Common myeloid progenitor, CD34-positive (primary cell): ENCODE measurements at regions not wholly inside any gene's neighbourhood (a gene's known extent, or its start where the extent isn't known, plus 50 kb on each side); places are given as distances from the start of the nearest gene placed in this dataset.
"Not testable (repeated sequence)": the region's sequence is repeated elsewhere in the genome, so short reads cannot be mapped to it uniquely, and the experiment has no call there.

ENCODE experiments used
- CTCF ChIA-PET: fragments of 350-600 bp; sonication (Branson Sonifier 250); formaldehyde crosslinking; loops from one replicate; lab custom pipeline; 2021; ENCODE audit warnings: antibody characterized with exemption; lab: Charles Lee
- POLR2A ChIA-PET: fragments of 350-600 bp; sonication (Branson Sonifier 250); formaldehyde crosslinking; loops from one replicate; lab custom pipeline; 2021; ENCODE audit warnings: antibody characterized with exemption; lab: Charles Lee
- DNase-seq, 3 donors: peaks; one replicate each; pipeline versions ENCODE4 v3.0.0 to v3.0.0-alpha.2; 2013
- H3K27ac ChIP-seq, 2 experiments: 1 replicate in 1 of 2; 2 replicates in 1 of 2; pipeline ENCODE4 v1.7.0; 2013; ENCODE audit warnings: inconsistent platforms in 2 of 2, low read length in 2 of 2, mild to moderate bottlenecking in 2 of 2, low read depth in 1 of 2, moderate library complexity in 1 of 2; ENCODE audit not compliant: severe bottlenecking in 2 of 2, insufficient read depth in 1 of 2, poor library complexity in 1 of 2
- H3K27me3 ChIP-seq, 5 experiments: replicated peaks in 2 of 5; 1 replicate in 3 of 5; 2 replicates in 2 of 5; pipeline versions ENCODE4 v1.6.1 to v1.7.0; 2013; ENCODE audit warnings: low read length in 4 of 5, mild to moderate bottlenecking in 2 of 5, moderate library complexity in 2 of 5, inconsistent platforms in 1 of 5; ENCODE audit not compliant: insufficient read depth in 5 of 5, control insufficient read depth in 4 of 5
- H3K36me3 ChIP-seq, 4 experiments: 1 replicate in 2 of 4; 2 replicates in 2 of 4; pipeline versions ENCODE4 v1.6.1 to v1.7.0; 2013; ENCODE audit warnings: low read length in 3 of 4, control low read depth in 1 of 4, mild to moderate bottlenecking in 1 of 4; ENCODE audit not compliant: control insufficient read depth in 4 of 4, insufficient read depth in 4 of 4
- H3K4me1 ChIP-seq, 4 experiments: 1 replicate in 3 of 4; 2 replicates in 1 of 4; pipeline versions ENCODE4 v1.6.1 to v1.7.1; 2013; ENCODE audit warnings: low read length in 3 of 4, mild to moderate bottlenecking in 3 of 4, control low read depth in 1 of 4, inconsistent platforms in 1 of 4, moderate library complexity in 1 of 4; ENCODE audit not compliant: control insufficient read depth in 4 of 4, insufficient read depth in 4 of 4; ENCODE audit errors: control extremely low read depth in 1 of 4
- H3K4me3 ChIP-seq, 7 experiments: 1 replicate in 4 of 7; 2 replicates in 3 of 7; pipeline versions ENCODE4 v1.5.1 to v1.7.0; 2013; ENCODE audit warnings: mild to moderate bottlenecking in 7 of 7, low read length in 6 of 7, moderate library complexity in 6 of 7, inconsistent platforms in 2 of 7, low read depth in 2 of 7, control low read depth in 1 of 7; ENCODE audit not compliant: insufficient read depth in 4 of 7, control insufficient read depth in 1 of 7; ENCODE audit errors: extremely low read depth in 1 of 7
- H3K9me3 ChIP-seq, 5 experiments: 1 replicate in 4 of 5; 2 replicates in 1 of 5; pipeline versions ENCODE4 v1.6.1 to v1.7.1; 2013; ENCODE audit warnings: low read length in 4 of 5, mild to moderate bottlenecking in 2 of 5, inconsistent platforms in 1 of 5, low read depth in 1 of 5, moderate library complexity in 1 of 5; ENCODE audit not compliant: control insufficient read depth in 4 of 5, insufficient read depth in 2 of 5; ENCODE audit errors: control extremely low read depth in 1 of 5
- WGBS: methylation state at CpG from one replicate; pipeline ENCODE4 v1.1.5; 2013; ENCODE audit not compliant: insufficient coverage; 5-methylcytosine and 5-hydroxymethylcytosine counted together

DNA sequence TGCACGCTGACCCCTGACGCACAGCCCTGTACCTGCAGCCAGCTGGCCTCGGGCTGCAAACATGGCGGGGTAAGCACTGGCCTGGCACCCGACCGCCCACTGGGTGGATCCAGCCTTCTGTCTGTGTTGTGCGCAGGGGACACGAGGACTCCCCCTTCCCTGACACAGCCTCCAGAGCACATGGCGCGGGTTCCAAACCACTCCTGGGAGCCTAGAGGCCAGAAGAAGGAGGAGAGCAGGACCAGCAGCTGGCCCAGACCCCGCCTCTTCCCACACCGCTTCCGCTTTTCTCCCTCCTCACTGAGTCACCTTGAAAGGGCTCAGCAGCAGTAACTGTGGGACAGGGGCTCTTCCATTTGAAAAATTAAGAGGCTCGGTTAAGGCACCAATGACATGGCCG is 73.5 kb upstream of the DRD5 start:
- H3K4me3 ChIP-seq, H3K27me3 ChIP-seq, H3K27ac ChIP-seq, H3K9me3 ChIP-seq, H3K36me3 ChIP-seq, POLR2A ChIA-PET, DNase-seq, H3K4me1 ChIP-seq: not testable (repeated sequence)
- CTCF ChIA-PET: interaction anchor here (0.7 kb wide), 1 partner anchor 764 kb away, joined by 3 read pairs; no protein-coding TSS in a partner anchor
- 100% methylated on average over 5 of the region's 15 CpGs for WGBS

DNA sequence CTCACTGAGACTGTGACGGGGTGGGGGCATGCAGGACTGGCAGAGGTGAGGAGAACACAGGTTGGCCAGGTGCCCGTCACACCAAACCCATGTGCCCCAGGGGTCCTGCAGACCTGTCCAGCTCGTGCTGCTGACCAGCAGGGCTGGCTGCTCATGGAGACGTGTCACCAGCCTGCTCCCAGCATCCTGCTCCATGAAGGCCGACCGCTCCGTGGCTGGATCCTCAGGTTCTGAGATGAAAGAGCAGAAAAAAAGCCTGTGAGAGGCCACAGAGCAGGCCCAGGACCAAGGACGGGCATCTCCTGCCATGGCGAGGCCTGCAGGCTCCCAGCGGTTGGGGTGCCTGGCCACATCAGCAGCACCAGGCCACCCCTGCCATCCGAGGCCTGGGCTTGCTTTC is 71.7 kb upstream of the DRD5 start:
- Histone ChIP-seq H3K27me3 (no peaks in the 10 kb centered on the region), H3K4me1 (no peaks in the 10 kb centered on the region), H3K36me3 (no peaks in the 10 kb centered on the region), H3K27ac (no peak overlapping the region), H3K9me3 (no peaks in the 10 kb centered on the region), H3K4me3 (no peak overlapping the region)
- WGBS: 96% methylated on average over 9 of the region's 11 CpGs
- no peak for DNase-seq
- ChIA-PET POLR2A (no interaction called here), CTCF (no interaction called here)

DNA sequence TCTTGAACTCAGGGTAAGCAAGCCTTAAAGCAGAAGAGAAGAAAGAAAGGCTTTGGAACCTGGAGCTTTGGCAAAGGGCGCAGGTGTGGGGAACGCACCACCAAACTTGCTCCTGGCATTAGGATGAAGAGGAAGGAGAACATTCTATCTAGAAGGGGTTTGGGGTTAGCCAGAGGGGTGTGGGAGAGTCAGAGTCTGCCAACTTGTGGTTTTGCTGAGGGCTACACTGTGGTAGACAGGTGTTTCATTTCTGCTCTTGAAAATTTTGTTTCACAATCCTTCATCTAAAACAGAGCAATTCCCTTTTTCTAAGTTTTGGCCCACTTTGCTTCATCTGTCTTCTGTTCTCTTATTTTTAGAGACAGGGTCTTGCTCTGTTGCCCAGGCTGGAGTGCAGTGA is 66.2 kb upstream of the DRD5 start:
- H3K9me3 ChIP-seq, CTCF ChIA-PET, H3K36me3 ChIP-seq, H3K27ac ChIP-seq, H3K4me1 ChIP-seq, H3K4me3 ChIP-seq, DNase-seq, H3K27me3 ChIP-seq: not testable (repeated sequence)
- WGBS: 95% methylated on average over 2 of the region's 2 CpGs
- POLR2A ChIA-PET: interaction anchor here (0.6 kb wide), 1 partner anchor 679 kb away, joined by 3 read pairs; no protein-coding TSS in a partner anchor

DNA sequence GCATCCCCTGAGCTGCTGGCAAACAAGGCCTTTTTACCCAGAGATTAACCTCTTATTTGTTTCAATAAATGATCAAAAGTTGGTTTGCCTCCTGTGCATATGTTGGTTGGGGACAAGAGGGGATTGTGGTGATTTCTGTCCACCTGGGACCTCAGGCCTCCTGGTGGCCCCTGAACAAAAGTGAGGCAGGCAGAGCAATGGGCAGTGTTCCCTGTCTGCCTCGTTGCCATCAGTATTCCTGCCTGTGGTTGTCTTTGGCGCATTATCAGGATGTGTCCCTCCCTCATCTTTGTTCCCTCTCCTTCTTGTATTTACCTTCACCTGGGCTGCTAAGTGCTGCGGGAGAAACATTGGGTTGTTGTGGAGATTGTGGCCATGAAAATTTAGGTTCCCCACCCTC is 65.3 kb upstream of the DRD5 start:
- no peaks in the 10 kb centered on the region for H3K4me1 ChIP-seq
- POLR2A ChIA-PET: no interaction called here
- no peak overlapping the region for H3K27ac ChIP-seq
- CTCF ChIA-PET: no interaction called here
- H3K27me3 ChIP-seq: no peaks in the 10 kb centered on the region
- no peak for DNase-seq
- no peaks in the 10 kb centered on the region for H3K36me3 ChIP-seq
- no peaks in the 10 kb centered on the region for H3K9me3 ChIP-seq
- WGBS: 60% methylated on average over 1 of the region's 3 CpGs
- H3K4me3 ChIP-seq: no peak overlapping the region

DNA sequence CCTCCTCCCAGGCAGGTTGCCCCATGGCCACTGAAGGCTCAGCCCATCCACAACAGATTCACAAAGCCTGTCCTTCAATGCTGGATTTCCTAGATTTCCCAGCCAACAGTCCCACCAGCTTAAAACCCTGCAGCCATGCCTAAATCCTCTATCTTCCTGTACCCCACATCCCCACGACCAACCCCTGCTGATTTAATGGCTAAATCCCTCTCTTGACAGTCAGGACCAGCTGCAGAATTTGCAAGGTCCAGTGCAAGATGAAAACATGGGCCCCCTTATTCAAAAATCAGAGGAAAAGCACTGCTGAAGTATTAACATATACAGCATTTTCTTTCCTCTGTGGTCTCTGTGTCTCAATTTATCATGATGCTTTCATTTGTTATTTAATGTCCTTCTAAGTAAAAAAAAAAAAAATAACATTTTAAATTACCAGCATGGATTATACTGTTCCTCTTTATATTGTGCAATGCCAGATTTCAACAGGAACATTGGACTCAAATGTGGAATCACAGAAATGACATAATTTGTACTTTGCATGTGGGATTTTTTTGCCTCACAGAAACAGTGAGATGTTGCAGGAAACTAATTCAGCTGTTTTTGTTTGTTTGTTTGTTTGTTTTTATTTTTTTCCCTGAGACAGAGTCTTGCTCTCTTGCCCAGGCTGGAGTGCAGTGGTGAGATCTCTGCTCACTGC is 63.0 kb upstream of the DRD5 start:
- DNase-seq, POLR2A ChIA-PET, H3K36me3 ChIP-seq, H3K4me1 ChIP-seq, H3K4me3 ChIP-seq, H3K27me3 ChIP-seq, H3K9me3 ChIP-seq, CTCF ChIA-PET, H3K27ac ChIP-seq: not testable (repeated sequence)
- WGBS: 38% methylated on average over 1 of the region's 1 CpG

DNA sequence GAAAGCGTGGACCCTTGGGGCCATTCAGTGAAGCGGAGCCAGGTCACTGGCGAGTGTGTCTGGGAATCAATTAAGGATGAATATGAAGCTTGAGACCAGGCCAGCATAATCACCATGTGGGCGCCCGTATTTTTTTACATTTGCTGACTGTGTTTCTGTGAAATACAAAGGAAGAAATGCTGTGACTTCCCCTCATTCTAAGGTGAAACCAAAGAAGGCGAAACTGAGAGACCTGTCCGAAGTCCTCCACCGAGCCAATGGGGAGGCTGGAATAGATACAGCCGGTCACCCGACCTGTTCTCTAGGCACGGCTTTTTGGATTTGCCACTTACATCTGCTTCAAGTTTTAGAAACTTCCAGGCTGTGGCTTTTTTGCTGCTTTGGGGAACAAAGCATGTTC is 59.3 kb upstream of the DRD5 start:
- POLR2A ChIA-PET, H3K4me1 ChIP-seq, H3K36me3 ChIP-seq, DNase-seq, H3K4me3 ChIP-seq, H3K27ac ChIP-seq, H3K9me3 ChIP-seq, H3K27me3 ChIP-seq: not testable (repeated sequence)
- WGBS: 93% methylated on average over 11 of the region's 11 CpGs
- CTCF ChIA-PET: interaction anchor here (1.4 kb wide), 1 partner anchor 19 kb away, joined by 3 read pairs; no protein-coding TSS in a partner anchor
